EH (cell line): ENCODE measurements at regions not wholly inside any gene's neighbourhood (a gene's known extent, or its start where the extent isn't known, plus 50 kb on each side); places are given as distances from the start of the nearest gene placed in this dataset.

ENCODE experiments used
- DNase-seq: peaks from one replicate; pipeline ENCODE4 v3.0.0-alpha.2; 2015; ENCODE audit warnings: low read depth

DNA sequence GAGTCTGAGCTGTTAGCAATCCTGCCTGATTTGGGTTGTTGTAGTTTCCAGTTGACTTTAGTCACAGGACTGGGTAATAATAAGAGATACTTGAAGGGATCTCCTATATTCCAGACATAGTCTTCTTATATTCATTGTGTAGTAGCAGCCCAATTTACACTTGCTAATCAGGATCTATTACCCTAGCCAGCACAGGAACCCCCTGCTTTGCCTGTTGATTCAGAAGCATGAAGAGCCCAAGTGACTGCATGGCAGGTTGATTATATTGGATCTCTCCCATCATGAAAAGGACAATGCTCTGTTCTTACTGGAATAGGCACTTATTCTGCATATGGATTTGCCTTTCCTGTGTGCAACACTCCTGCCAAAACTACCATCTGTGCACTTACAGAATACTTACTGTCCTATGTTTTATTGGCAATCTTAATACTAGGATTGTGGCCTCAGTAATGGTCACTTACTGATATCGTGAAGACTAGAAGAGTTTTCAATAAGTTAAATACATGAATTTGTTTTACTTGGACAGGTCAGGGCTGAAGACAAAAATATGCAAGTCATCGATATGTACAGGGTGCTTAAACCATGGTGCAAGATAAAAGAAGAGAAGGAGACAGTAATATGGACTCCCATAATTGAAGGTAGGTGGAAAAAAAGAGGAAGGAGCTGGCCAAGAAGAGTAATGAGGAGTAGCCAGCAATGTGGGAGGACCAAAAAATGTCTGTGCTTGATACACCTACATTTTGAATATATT is 304.1 kb downstream of the MCTP2 start:
- DNase-seq = no peak

DNA sequence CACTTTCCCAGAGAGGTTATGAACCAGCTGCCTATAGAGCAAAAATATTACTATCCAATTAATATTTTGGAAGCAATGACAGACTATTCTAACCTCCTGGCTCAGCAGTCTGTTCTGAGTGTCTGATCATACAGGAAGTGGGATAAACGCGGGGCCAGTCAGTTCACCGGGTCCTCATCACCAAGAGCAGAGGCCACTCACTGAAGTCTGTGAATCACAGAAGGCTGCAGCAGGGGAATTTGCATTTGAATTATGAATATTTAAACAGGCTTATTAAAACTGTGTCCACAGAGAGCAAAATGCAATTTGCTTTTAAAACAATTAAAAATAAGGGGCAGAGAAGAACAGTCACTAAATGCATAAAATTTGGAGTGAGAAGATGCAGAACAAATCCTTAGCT is 305.2 kb downstream of the MCTP2 start:
- no peak for DNase-seq

DNA sequence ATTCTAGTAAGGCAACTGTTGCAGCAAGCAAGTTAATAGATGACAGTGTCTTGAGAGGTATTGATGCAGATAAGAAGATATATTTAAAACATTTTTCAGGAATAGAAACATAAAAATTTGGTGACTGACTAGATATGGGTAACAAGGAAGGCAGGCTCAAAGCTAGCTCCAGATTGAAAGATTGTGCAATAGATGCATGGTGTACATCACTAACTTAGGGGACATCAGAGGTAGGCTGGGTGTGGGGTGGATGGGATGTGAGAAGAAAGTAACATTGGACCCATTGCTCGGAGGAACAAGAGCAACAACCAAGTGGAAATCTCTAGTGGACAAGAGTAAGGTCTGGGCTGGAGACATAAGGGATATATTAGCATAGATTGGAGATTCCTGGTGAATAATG is 306.9 kb downstream of the MCTP2 start:
- no peak for DNase-seq

DNA sequence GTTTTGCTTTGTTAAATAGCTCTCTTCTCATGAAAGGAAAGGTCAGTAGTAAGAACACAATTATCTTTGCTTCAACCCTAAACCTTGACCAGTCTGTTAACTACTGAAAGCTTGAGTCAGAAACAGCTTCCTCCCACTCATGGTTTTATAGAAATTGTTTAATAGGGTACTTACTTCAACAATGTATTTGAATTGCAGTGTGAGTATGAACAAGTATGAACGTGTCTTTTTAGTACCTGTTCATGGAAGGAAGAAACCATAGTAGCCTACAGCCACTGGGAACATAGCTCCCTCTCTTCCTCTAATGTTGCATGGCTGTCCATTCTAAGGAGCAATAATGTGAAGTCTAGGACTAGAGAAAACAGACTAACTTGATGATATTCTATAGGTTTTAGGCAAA is 311.0 kb downstream of the MCTP2 start:
- DNase-seq = no peak

DNA sequence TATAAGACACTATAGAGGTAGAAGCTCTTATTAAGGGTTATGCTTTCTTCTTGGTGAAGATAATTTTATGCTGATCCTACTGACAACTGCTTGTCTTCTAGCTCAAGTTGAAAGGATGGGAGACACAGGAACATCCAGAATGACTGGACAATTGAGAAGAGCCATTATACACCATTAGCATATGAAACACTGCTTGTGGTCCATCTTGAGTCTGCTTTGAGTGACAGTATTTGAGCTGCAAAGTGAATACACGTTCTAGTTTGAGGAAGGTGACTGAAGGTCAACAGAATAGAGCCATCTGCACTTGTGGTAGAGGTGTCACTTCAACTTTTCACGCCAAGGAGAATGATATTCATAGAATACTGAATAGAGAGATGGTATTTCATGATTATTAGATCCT is 315.4 kb downstream of the MCTP2 start:
- no peak for DNase-seq

DNA sequence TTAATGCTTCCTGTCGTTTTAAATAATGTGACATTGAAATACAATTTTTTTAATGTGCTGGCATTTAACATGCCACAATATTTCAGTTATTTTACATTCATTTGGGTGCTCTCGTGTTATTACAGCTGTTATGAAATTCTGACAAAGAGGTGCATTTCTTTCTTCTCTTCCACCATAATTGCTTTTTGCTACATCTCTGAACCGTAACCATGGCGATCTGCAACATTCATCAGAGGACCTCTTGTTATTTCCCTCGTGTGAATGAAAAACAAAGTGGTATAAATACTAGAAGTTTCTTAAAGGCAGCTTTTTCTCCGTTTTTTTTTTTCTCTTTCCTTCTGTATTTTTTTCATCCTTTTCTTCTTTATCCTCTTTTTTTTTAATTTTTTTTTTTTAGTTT is 316.4 kb downstream of the MCTP2 start:
- no peak for DNase-seq

DNA sequence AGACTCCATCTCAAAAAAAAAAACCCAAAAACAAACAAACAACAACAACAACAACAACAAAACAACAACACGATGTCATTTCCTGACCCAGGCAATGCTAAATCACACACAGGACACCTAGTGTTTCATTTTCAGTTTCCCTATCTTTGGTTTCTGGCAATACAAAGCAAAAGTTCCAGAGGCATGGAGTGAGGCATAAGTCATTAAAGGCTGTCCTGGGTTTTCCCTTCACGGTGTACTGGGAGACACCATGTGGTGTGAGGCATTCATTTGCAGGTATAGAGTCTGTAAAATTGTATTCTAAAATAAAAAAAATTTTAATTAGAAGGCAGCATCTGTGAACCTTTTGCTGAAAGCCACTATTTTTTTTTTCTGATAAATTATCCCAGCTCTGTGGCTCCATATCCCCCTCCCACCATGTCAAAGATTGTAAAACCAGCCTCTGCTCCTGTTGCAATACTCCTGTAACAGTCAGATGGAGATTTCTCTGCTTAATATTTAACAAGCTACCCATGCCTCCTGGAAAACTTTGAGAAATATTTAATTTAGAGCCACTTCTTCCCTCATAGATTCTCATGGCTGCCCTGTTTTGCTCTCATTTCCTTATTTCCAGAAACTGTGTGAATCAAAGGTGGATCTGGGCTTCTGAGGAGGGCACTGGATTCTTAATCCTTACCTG is 324.6 kb downstream of the MCTP2 start:
- DNase-seq = no peak

DNA sequence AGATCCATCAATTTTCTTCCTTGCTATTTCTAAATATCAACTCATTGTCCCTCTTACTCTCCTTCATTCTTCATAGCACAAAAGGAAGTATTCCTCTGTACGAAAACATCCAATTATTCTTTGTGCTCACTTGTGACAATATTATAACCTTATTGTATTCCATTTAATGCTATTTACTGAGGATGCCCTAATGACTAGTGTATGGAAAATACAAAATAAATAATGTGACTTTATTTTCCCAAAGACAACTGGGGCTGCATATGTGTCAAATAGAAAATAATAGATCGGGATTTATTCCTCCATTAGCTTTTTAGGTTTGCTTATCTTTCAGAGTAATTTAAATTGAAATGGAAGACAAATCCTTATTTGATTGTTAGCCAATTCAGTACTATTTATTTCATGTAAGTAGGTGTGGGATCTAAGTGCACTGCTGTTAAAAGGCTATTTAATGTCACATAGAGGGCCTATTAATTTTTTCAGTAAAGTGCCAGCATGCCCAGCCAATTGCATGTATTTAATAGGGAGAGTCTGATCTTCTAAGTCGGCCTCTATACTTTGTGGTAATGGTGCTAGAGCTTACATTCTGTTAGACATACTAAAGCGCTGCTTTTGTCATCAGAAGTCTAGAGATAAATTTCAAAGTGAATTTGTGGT is 329.8 kb downstream of the MCTP2 start:
- no peak for DNase-seq

DNA sequence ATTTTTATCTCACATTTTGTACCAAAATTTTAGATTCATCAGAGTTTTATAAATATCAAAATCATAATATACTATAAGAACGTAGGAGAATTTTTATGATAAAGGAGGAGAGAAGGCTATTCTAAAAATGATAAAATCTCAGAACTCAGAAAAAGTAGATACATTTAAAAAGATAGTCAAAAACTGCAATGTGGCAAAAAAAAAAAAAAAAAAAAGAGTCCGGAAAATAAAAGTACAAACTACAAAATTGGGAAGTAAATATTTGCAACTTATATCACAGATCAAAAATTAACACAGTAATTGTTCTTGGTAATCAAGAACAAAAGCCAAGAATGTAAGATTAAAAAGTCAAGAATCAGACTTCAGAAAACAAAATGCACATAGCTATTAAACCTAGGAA is 332.1 kb downstream of the MCTP2 start:
- DNase-seq = no peak

DNA sequence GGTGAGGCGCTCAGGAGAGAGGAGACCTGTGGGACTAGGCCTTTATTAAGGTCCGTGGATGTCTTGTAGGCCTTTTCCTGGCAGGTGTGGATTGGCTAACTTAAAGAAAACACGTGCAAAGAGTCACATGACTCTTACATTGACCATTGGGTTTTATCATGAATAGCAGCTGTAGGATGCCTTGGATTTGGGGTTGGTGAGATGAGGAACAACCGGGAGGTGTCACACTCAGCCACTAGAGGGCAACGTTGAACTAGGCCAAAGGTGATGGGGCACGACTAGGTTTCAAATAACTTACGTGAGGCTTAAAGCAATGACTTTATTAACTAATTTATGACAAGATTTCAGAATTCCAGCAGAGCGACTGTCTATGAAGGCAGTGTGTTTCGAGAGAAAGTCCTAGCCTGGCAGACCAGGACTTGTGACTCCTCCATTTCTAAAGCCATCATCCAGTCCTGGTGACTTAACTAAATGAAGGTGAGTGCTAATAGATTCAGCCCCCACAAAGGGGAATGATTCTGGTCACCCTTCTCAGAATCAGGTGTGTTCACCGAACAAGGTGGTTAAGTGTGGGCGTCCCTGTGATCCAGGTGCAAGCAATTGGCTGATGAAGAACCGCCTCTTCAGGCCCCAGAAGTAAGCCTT is 345.6 kb downstream of the MCTP2 start:
- no peak for DNase-seq

DNA sequence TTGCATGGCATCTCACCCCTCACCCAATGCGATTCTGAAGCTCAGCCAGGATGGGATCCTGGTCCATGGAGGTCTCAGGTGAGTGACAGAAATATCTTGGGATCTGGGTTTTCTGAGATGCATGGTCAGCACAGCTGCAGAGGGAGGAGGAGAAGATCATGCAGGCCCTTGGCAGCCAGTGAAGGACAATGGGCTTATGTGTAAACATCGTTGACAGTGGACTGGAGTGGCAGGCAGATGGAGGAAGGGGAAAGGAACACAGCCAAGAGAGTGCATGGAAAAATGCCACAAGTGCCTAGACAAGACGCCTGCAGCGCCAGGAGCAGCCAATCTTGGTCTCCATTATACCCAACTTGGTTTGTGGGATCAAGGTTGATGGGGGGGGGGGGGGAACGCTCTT is 347.9 kb downstream of the MCTP2 start:
- no peak for DNase-seq

DNA sequence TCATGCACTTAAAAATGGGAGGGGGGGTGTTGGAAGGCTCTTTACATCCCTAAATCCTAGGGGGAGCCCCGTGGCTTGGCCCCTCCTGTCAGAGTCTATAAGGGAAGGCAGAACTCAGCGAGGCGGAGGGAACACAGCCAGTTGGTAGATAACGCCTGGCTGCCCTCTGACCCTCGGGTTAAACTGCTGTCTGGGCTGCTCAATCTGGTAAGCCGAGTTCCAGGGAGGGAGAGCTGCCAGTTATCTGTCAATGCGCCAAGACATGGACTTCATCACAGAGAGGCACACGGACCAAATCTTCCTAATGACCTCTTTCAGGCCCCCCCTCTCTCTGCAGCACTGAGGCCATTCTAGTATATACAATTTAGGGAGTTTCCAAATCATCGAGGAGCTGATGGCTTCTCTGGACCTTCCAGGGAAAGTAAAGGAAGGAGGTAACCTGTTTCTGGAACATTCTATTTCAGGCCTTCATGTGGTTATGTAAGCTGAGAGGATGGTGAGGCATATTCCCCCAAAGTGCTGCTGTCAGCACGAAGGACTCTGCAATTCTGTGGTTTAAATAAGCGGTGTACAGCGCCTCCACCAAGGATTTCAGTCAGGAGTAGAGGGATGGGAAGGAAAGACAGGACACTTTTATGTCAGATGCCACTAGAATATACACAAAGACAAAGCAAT is 349.0 kb downstream of the MCTP2 start:
- no peak for DNase-seq

DNA sequence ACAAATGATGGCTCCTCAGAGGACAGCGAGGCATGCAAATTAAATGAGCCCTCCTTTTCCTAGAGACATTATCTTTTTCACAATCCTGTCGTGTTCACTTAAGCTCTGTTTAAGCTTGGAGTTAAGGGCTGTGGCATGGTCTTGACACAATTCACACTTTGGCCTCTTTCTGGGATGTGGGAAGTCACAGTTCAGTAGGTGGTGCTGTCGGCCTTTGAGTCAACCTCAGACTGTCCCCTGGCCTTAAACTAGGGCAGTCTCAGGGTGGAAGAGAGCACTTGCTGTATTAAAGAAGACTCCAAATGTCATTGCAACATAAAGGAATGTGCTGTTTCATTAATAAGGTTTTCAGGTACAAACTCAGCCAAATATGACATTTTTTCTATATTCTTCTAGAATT is 351.0 kb downstream of the MCTP2 start:
- no peak for DNase-seq

DNA sequence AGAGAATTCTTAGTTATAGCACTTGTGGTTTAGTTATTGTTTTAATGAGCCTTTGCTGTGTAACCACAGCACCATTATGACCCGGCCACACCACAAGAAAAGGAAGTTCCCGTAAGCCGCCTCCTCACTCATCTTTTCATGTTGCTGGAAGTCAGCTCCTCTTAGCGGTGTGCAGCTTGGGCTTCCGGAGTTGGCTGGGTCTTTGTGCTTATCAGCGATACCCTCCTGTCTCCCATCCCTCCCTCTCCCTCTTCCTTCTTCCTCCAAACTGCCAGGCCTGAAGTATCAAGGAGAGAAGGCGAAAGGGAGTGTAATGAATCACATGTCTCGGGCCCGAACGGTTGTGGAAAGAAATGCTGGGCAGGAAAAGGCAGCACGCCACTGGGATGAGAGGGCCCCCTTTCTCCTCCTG is 353.5 kb downstream of the MCTP2 start:
- no peak for DNase-seq

DNA sequence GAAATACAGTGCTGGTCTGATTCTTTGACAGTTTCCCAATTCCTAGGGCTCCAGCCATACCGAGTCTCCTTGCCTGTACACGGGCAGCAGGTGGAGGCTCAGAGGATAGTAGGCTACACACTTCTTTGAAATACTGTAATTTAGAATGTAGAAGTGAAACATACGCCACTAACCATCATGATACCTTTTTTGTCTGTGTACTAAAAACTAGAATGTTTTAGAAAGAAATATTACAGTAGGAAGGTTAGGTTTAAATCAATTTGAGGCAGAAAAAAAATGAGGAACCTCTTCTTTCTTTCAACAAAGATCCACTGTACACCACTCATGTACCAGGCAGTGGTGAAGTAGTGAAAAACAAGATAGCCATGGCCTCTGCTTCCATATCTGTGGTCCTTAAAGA is 354.7 kb downstream of the MCTP2 start:
- DNase-seq = no peak

DNA sequence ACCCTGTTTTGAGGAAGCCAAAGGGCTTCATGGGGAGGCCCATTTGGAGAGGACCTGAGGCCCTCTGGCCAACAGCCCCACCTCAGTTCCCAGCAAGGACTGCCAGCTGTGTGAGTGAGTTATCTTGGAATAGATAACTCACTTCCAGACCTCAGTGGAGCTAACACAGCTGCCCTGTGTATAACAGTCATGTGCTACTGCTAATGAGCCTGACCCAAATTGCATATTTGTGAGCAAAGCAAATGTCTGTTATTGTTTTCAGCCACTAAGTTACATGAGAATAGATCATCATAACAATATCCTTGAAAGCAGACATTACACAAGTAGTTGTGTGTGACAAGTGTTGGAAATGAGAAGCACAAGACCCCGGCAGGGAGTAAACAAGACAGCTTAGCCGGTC is 355.8 kb downstream of the MCTP2 start:
- no peak for DNase-seq

DNA sequence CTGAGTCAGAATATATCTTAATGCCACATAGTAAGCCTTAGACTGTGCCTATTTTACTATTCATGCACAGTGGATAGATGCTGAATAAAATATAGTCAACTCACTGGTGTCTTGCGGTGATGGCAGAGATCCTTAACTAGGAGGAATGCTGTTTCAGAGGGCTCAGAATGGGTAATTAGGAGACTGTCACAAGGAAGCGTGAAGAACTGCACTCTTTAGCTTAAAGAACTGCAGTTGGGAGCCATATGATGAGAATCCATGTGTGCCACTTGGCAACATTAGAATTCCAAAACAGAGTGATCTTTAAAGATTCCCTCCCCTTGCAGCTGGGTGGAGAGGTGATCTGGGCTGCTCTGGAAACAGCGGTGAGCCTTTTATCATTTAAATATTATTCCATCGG is 357.6 kb downstream of the MCTP2 start:
- DNase-seq = no peak

DNA sequence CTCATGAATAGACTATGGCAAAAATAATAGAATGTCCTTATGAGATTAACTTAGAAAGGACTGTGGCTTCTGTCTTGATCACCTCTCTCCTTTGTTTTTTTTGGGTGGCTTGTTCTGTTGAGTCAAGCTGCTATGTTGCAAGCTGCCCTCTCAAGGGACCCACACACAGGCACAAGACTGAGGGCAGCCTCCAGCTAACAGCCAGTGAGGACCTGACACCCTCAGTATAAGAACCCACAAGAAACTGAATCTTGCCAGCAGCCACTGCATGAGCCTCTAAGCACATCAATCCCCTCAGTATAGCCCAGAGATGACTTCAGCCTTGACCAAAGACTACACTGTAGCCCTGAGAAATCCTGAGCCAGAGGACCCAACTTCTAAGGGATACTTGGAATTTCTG is 361.1 kb downstream of the MCTP2 start:
- DNase-seq = no peak

DNA sequence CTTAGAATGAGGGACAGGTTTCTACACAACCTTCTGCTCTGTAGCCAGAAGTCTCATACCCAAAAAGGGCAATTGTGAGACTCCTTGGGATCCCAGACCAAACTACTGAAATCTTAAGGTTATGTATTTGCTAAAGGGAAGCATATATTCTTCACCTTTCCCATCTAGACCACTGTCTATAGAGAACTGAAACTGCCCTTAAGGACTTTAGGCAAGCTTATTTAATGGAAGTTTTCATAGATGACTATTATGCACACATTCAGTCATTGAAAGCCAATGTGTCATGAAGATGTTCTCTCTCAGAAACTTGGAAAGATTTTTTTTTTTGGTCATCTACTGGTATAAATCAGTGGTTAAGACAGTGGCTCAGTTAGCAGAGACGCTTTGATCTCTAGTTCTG is 365.3 kb downstream of the MCTP2 start:
- DNase-seq = no peak

DNA sequence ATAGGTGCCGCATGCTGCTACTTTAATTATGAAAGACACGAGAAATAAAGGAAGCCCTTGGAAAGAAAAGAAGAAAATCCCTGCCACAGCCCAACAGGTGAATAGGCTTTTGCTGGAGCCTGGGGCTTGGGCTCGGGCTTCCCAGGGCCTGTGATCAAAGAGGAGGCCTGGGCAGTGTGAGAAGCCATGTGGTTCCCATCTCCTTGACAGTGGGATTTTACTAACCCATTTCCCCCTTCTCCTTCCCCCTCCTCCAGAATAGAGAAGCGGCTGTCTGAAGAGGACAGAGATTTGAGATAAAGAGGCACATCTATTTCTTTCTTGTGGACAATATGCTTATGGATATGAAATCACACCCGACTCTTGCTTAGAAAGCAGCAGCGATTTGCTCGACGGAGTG is 369.1 kb downstream of the MCTP2 start:
- no peak for DNase-seq

DNA sequence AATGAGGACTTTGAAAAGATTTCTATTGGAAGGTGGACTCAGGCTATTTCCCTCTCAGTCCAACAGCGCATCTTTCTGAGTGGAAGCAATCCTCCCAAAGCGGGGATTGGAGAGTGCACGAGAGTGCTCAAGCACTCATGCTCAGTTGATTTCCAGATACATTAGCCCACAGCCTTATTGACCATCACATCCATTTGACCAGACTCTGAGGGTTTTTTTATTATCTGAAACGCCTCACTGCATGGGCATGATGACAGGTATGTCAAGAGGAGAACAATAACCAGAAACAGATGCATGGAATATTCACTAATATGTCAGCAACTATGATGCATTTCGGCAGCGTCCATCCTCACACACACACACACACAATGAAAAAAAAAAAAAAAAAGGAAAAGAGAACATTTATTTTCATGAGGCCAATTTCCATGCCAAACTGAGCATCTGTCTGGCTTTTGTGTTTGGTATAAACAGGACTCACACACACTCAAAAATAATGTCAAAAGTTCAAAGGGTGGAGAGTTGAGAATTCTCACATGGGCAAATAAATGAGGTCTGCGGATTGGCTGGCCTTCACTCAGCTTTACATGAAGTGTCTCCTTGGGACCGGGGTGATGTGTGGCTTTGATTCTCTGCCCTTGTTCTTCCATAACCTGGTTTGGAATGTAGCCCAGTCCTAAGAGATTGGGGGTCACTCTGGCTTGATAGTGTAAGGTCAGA is 371.6 kb downstream of the MCTP2 start:
- no peak for DNase-seq

DNA sequence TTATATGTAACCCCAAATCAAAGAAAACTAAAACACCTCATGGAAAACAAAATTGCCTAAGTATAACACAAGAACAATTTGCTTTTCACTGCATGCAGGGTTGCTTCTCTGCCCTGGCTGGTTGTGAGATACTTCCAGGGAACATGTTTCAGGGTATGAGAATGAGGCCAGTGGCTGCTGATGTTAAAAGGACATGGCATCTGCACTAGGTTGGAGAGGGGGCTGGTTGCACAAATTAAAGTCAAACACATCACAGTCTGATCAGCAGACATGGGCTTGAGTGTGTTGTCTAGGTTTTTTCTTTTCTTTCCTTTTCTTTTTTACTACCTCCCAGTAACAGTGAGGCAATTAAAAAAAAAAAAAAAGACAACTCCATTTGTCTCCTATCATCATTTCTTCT is 374.9 kb downstream of the MCTP2 start:
- DNase-seq = no peak
